PC-3 (cell line): ENCODE measurements at regions not wholly inside any gene's neighbourhood (a gene's known extent, or its start where the extent isn't known, plus 50 kb on each side); places are given as distances from the start of the nearest gene placed in this dataset.

ENCODE experiments used
- ATAC-seq: fragments of 200-7000 bp; cut with Tn5 transposase; 2 replicates; pipeline ENCODE4 v1.9.1; 2020; ENCODE audit warnings: mild to moderate bottlenecking, moderate library complexity
- BruUV-seq: library from RNA; stranded (reverse); fragments of 400-500 nt; replicated peaks from 2 replicates; lab custom pipeline; 2021; lab: Mats Ljungman, UMichigan
- CTCF ChIA-PET: fragments of 300-600 bp; sonication (Branson Sonifier 250); formaldehyde crosslinking; loops from one replicate; lab custom pipeline; 2022; ENCODE audit warnings: antibody characterized with exemption; lab: Charles Lee
- POLR2A ChIA-PET: fragments of 300-600 bp; sonication (Branson Sonifier 250); formaldehyde crosslinking; loops from one replicate; lab custom pipeline; 2022; ENCODE audit warnings: antibody characterized with exemption; ENCODE audit not compliant: unreplicated experiment; lab: Charles Lee
- DNase-seq: peaks from one replicate; pipeline ENCODE4 v3.0.0-alpha.2; 2015
- H2AFZ ChIP-seq: fragments of 300-600 bp; sonication (generic); 2 replicates; pipeline ENCODE4 v1.6.0; 2016; ENCODE audit warnings: antibody characterized with exemption, low read length
- H3F3A ChIP-seq: fragments of 300-600 bp; sonication (generic); one replicate; pipeline ENCODE4 v1.6.0; 2017; ENCODE audit warnings: antibody characterized with exemption, low read length, control low read depth, mild to moderate bottlenecking; ENCODE audit not compliant: unreplicated experiment
- H3K27ac ChIP-seq: fragments of 300-600 bp; sonication (generic); 2 replicates; pipeline ENCODE4 v1.5.1; 2016; ENCODE audit warnings: mild to moderate bottlenecking, low read length
- H3K27me3 ChIP-seq: fragments of 300-600 bp; sonication (generic); 2 replicates; pipeline ENCODE4 v1.6.1; 2016; ENCODE audit warnings: low read length, mixed read lengths
- H3K36me3 ChIP-seq: fragments of 300-600 bp; sonication (generic); 2 replicates; pipeline ENCODE4 v1.6.1; 2016; ENCODE audit warnings: low read depth, mixed run types, low read length, mixed read lengths
- H3K4me1 ChIP-seq: fragments of 300-600 bp; sonication (generic); 2 replicates; pipeline ENCODE4 v1.5.1; 2016; ENCODE audit warnings: low read length; ENCODE audit not compliant: insufficient read depth
- H3K4me2 ChIP-seq: fragments of 300-600 bp; sonication (generic); 2 replicates; pipeline ENCODE4 v1.6.0; 2016; ENCODE audit warnings: low read length
- H3K4me3 ChIP-seq: fragments of 300-600 bp; sonication (generic); 2 replicates; pipeline ENCODE4 v1.5.1; 2016; ENCODE audit warnings: mild to moderate bottlenecking, low read length, mixed read lengths
- H3K79me2 ChIP-seq: fragments of 300-600 bp; sonication (generic); 2 replicates; pipeline ENCODE4 v1.6.1; 2017; ENCODE audit warnings: low read length, mixed read lengths
- H3K9ac ChIP-seq: fragments of 300-600 bp; sonication (generic); 2 replicates; pipeline ENCODE4 v1.6.0; 2016; ENCODE audit warnings: mild to moderate bottlenecking, low read length
- H3K9me2 ChIP-seq: fragments of 300-600 bp; sonication (generic); replicated peaks from 2 replicates; pipeline ENCODE4 v1.6.1; 2016; ENCODE audit warnings: mixed run types, low read length, mixed read lengths
- H3K9me3 ChIP-seq: fragments of 300-600 bp; sonication (generic); 2 replicates; pipeline ENCODE4 v1.6.1; 2016; ENCODE audit warnings: low read length, mixed read lengths
- H4K20me1 ChIP-seq: fragments of 300-600 bp; sonication (generic); 2 replicates; pipeline ENCODE4 v1.6.1; 2016; ENCODE audit warnings: low read length, mixed read lengths
- EZH2 ChIP-seq: fragments of 300-600 bp; sonication (generic); IDR thresholded peaks from one replicate; pipeline ENCODE4 v1.6.1; 2017; ENCODE audit warnings: antibody characterized with exemption, mild to moderate bottlenecking, low read length; ENCODE audit not compliant: unreplicated experiment
- EZH2phosphoT487 ChIP-seq: fragments of 300-600 bp; sonication (generic); IDR thresholded peaks from 2 replicates; pipeline ENCODE4 v1.6.1; 2018; ENCODE audit warnings: mild to moderate bottlenecking, antibody characterized with exemption, low read length, borderline replicate concordance
- intact Hi-C: fragments of 100-400 bp; cut with micrococcal nuclease; formaldehyde crosslinking; loops from 2 replicates; pipeline ENCODE4 v1.9.0; 2023
- TF ChIP-seq, protein P1 (sequence below): fragments of 300-600 bp; sonication (generic); conservative IDR thresholded peaks from 2 replicates; pipeline ENCODE4 v1.5.1; 2017; ENCODE audit warnings: antibody characterized with exemption, low read depth, mild to moderate bottlenecking, low read length

DNA sequence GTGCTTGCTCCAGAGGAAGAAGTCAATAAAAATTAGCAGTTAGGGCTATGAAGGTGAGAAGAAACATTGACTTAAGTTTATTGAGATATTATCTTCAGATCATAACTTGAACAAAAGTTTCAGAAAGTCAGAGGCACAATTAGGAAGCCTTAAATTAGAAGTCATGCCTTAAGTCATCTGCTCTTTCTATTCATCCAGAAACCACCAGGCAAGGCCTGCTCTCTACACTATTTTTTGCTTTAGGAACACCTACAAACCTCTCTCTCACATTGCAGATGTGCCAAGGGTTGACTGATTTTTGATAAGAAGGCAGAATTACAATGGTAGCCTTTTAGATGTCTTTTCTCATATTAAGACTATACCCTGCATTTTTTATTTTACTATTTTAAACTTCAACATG is 268.7 kb downstream of the SPRY2 start:
- Histone ChIP-seq H4K20me1 (no peaks in the 10 kb centered on the region), H3K36me3 (no peaks in the 10 kb centered on the region), H3K4me1 (no peaks in the 10 kb centered on the region), H3K9me3 (no peaks in the 10 kb centered on the region), H3K4me3 (no peak overlapping the region), H3F3A (no peaks in the 10 kb centered on the region), H3K79me2 (no peaks in the 10 kb centered on the region), H3K27ac (no peak overlapping the region), H3K9ac (no peak overlapping the region), H3K4me2 (no peak overlapping the region), H3K9me2 (no peaks in the 10 kb centered on the region), H2AFZ (no peak overlapping the region), H3K27me3 (no peaks in the 10 kb centered on the region)
- intact Hi-C loops, result no loop called here
- ATAC-seq (no peak), DNase-seq (no peak)
- CTCF ChIA-PET, result no interaction called here
- TF ChIP-seq EZH2phosphoT487 (no peak), EZH2 (no peak)
- TF ChIP-seq, protein P1, sequence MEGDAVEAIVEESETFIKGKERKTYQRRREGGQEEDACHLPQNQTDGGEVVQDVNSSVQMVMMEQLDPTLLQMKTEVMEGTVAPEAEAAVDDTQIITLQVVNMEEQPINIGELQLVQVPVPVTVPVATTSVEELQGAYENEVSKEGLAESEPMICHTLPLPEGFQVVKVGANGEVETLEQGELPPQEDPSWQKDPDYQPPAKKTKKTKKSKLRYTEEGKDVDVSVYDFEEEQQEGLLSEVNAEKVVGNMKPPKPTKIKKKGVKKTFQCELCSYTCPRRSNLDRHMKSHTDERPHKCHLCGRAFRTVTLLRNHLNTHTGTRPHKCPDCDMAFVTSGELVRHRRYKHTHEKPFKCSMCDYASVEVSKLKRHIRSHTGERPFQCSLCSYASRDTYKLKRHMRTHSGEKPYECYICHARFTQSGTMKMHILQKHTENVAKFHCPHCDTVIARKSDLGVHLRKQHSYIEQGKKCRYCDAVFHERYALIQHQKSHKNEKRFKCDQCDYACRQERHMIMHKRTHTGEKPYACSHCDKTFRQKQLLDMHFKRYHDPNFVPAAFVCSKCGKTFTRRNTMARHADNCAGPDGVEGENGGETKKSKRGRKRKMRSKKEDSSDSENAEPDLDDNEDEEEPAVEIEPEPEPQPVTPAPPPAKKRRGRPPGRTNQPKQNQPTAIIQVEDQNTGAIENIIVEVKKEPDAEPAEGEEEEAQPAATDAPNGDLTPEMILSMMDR, result no peak
- POLR2A ChIA-PET, result no interaction called here
- BruUV-seq, result no TSS peak

DNA sequence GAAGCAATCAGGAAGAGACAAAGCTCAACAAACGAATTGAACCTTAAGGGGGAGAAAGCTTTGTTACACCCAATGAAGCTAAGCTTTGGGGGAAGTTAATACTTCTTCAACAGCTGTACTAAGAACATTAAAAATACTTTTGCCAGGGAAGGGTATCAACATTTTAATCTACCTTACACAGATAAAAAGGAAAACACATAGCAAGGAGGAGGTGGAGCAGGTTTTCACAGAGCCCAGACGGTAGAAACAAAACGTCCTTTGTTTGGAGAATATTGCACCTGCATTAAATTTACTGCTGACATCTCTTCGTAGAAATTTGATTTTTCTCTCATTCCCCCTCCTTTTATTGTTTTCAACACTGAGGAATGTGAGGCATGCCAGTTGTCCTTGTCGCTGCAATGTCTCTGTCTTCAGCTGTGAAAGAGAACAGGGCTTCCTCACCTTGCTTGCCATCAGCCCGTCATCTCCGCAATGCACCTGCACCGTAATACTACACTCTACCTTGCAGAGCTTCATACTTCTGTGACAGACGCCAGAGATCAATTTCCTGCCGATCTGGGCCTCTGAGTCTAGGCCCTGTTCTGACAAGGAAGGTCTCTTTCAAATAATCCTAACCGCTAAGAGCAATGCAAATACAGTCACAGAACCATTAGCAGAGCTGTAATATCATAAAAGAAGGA is 270.8 kb downstream of the SPRY2 start:
- BruUV-seq, result no TSS peak
- no peaks in the 10 kb centered on the region for H3K27me3 ChIP-seq
- no peaks in the 10 kb centered on the region for H3K9me3 ChIP-seq
- H4K20me1 ChIP-seq, result no peaks in the 10 kb centered on the region
- no peak overlapping the region for H3K4me2 ChIP-seq
- no peaks in the 10 kb centered on the region for H3K79me2 ChIP-seq
- ATAC-seq (no peak), DNase-seq (no peak)
- no peak overlapping the region for H3K4me3 ChIP-seq
- no peaks in the 10 kb centered on the region for H3K4me1 ChIP-seq
- TF ChIP-seq EZH2, result no peak
- TF ChIP-seq, protein P1, result no peak
- TF ChIP-seq EZH2phosphoT487, result no peak
- H3K9me2 ChIP-seq, result no peaks in the 10 kb centered on the region
- H3K9ac ChIP-seq, result no peak overlapping the region
- CTCF ChIA-PET, result no interaction called here
- no peak overlapping the region for H2AFZ ChIP-seq
- intact Hi-C loops, result no loop called here
- H3K36me3 ChIP-seq, result no peaks in the 10 kb centered on the region
- no peaks in the 10 kb centered on the region for H3F3A ChIP-seq
- POLR2A ChIA-PET, result no interaction called here
- H3K27ac ChIP-seq, result no peak overlapping the region

DNA sequence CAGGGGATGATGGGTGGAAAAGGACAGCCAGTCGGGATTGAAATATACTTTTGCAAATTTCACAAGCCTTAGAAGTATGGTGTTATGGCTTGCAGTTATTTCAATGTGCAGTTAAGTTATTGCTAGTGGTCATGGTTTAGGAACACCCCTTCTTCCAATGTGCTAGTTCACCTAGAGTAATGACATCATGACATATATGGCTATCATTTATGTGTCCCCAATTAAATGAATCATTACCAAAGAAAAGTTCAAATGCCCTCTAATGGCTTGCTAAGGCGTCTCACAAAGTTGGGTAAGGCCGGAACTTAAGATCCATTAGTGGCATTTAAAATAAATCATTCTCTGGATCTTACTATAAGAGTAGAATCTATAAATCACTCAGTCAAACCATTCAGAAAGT is 271.6 kb downstream of the SPRY2 start:
- Histone ChIP-seq H3K27me3 (no peaks in the 10 kb centered on the region), H3K4me1 (no peaks in the 10 kb centered on the region), H3K27ac (no peak overlapping the region), H3K9me3 (no peaks in the 10 kb centered on the region), H3K9me2 (no peaks in the 10 kb centered on the region), H3F3A (no peaks in the 10 kb centered on the region), H3K4me2 (no peak overlapping the region), H2AFZ (no peak overlapping the region), H3K79me2 (no peaks in the 10 kb centered on the region), H3K9ac (no peak overlapping the region), H4K20me1 (no peaks in the 10 kb centered on the region), H3K36me3 (no peaks in the 10 kb centered on the region), H3K4me3 (no peak overlapping the region)
- ATAC-seq, result no peak
- BruUV-seq, result no TSS peak
- intact Hi-C loops, result no loop called here
- POLR2A ChIA-PET, result no interaction called here
- DNase-seq, result no peak
- TF ChIP-seq EZH2phosphoT487 (no peak), EZH2 (no peak)
- TF ChIP-seq, protein P1, result no peak
- CTCF ChIA-PET, result no interaction called here
